ENCODE measurements at regions not wholly inside any gene's neighbourhood (a gene's known extent, or its start where the extent isn't known, plus 50 kb on each side); places are given as distances from the start of the nearest gene placed in this dataset.

GRCh38 chr2:128628206-128628605 lies 309.5 kb upstream of the HS6ST1 start:
- no peaks in the 10 kb centered on the region for H3K9me2 ChIP-seq (replicated peaks; ENCODE audit: insufficient read depth, low read length)

GRCh38 chr2:128628996-128629395 lies 310.3 kb upstream of the HS6ST1 start:
- Histone ChIP-seq H3K79me2 (ENCODE audit: low read length) (no peaks in the 10 kb centered on the region), H3K9ac (ENCODE audit: low read length) (no peak overlapping the region), H3K9me2 (replicated peaks; ENCODE audit: insufficient read depth, low read length) (no peaks in the 10 kb centered on the region), H3K4me1 (ENCODE audit: low read length) (peaks cover 15% of the 10 kb centered on the region), H3K4me2 (ENCODE audit: low read depth, low read length, poor library complexity, severe bottlenecking) (no peak overlapping the region), H3K27ac (ENCODE audit: low read length) (no peak overlapping the region), H3K4me3 (ENCODE audit: low read length) (no peak overlapping the region), H3K36me3 (ENCODE audit: insufficient read depth, low read length) (no peaks in the 10 kb centered on the region), H4K20me1 (ENCODE audit: insufficient read depth, low read depth, low read length) (no peaks in the 10 kb centered on the region), H2AFZ (ENCODE audit: low read length) (no peak overlapping the region), H3K27me3 (ENCODE audit: low read length) (0 out of 2 replicates have a peak, but pooled peaks cover 2% of the 10 kb centered on the region), H3K9me3 (ENCODE audit: low read length) (no peaks in the 10 kb centered on the region)
- no peak for DNase-seq

More at GRCh38 chr2:128628206-128628605, 309.5 kb upstream of the HS6ST1 start:
- H3K4me1 ChIP-seq (ENCODE audit: low read length), result peaks cover 23% of the 10 kb centered on the region
- H4K20me1 ChIP-seq (ENCODE audit: insufficient read depth, low read depth, low read length), result no peaks in the 10 kb centered on the region
- no peak overlapping the region for H2AFZ ChIP-seq (ENCODE audit: low read length)
- H3K4me2 ChIP-seq (ENCODE audit: low read depth, low read length, poor library complexity, severe bottlenecking), result no peak overlapping the region
- H3K27me3 ChIP-seq (ENCODE audit: low read length), result 0 out of 2 replicates have a peak, but pooled peaks cover 2% of the 10 kb centered on the region
- no peak for DNase-seq
- H3K9me3 ChIP-seq (ENCODE audit: low read length), result no peaks in the 10 kb centered on the region
- H3K79me2 ChIP-seq (ENCODE audit: low read length), result no peaks in the 10 kb centered on the region
- no peak overlapping the region for H3K27ac ChIP-seq (ENCODE audit: low read length)
- H3K4me3 ChIP-seq (ENCODE audit: low read length), result no peak overlapping the region
- no peak overlapping the region for H3K9ac ChIP-seq (ENCODE audit: low read length)
- H3K36me3 ChIP-seq (ENCODE audit: insufficient read depth, low read length), result no peaks in the 10 kb centered on the region

GRCh38 chr2:128630974-128631697 lies 312.5 kb upstream of the HS6ST1 start:
- H3K79me2 ChIP-seq (ENCODE audit: low read length), result no peaks in the 10 kb centered on the region
- H3K9me2 ChIP-seq (replicated peaks; ENCODE audit: insufficient read depth, low read length), result no peaks in the 10 kb centered on the region
- H3K4me3 ChIP-seq (ENCODE audit: low read length), result no peak overlapping the region

GRCh38 chr2:128631698-128632500 lies 313.2 kb upstream of the HS6ST1 start:
- no peak overlapping the region for H3K4me2 ChIP-seq (ENCODE audit: low read depth, low read length, poor library complexity, severe bottlenecking)
- no peaks in the 10 kb centered on the region for H3K9me2 ChIP-seq (replicated peaks; ENCODE audit: insufficient read depth, low read length)
- no peak overlapping the region for H3K27ac ChIP-seq (ENCODE audit: low read length)
- H3K36me3 ChIP-seq (ENCODE audit: insufficient read depth, low read length), result no peaks in the 10 kb centered on the region
- no peaks in the 10 kb centered on the region for H3K79me2 ChIP-seq (ENCODE audit: low read length)
- H3K4me1 ChIP-seq (ENCODE audit: low read length), result no peaks in the 10 kb centered on the region
- 0 out of 2 replicates have a peak, but pooled peaks cover 2% of the 10 kb centered on the region for H3K27me3 ChIP-seq (ENCODE audit: low read length)
- no peak overlapping the region for H3K9ac ChIP-seq (ENCODE audit: low read length)
- DNase-seq, result no peak
- H3K9me3 ChIP-seq (ENCODE audit: low read length), result no peaks in the 10 kb centered on the region
- no peaks in the 10 kb centered on the region for H4K20me1 ChIP-seq (ENCODE audit: insufficient read depth, low read depth, low read length)
- no peak overlapping the region for H3K4me3 ChIP-seq (ENCODE audit: low read length)
- H2AFZ ChIP-seq (ENCODE audit: low read length), result no peak overlapping the region

More at GRCh38 chr2:128630974-128631697, 312.5 kb upstream of the HS6ST1 start:
- Histone ChIP-seq H3K9me3 (ENCODE audit: low read length) (no peaks in the 10 kb centered on the region), H3K9ac (ENCODE audit: low read length) (no peak overlapping the region), H3K36me3 (ENCODE audit: insufficient read depth, low read length) (no peaks in the 10 kb centered on the region), H3K27ac (ENCODE audit: low read length) (no peak overlapping the region), H3K27me3 (ENCODE audit: low read length) (0 out of 2 replicates have a peak, but pooled peaks cover 2% of the 10 kb centered on the region), H2AFZ (ENCODE audit: low read length) (no peak overlapping the region), H3K4me2 (ENCODE audit: low read depth, low read length, poor library complexity, severe bottlenecking) (no peak overlapping the region), H4K20me1 (ENCODE audit: insufficient read depth, low read depth, low read length) (no peaks in the 10 kb centered on the region), H3K4me1 (ENCODE audit: low read length) (no peaks in the 10 kb centered on the region)
- DNase-seq, result no peak

GRCh38 chr2:128632501-128632800 lies 313.8 kb upstream of the HS6ST1 start:
- H3K9me3 ChIP-seq (ENCODE audit: low read length), result no peaks in the 10 kb centered on the region
- no peak for DNase-seq
- no peaks in the 10 kb centered on the region for H3K79me2 ChIP-seq (ENCODE audit: low read length)
- no peaks in the 10 kb centered on the region for H3K4me1 ChIP-seq (ENCODE audit: low read length)
- 0 out of 2 replicates have a peak, but pooled peaks cover 2% of the 10 kb centered on the region for H3K27me3 ChIP-seq (ENCODE audit: low read length)
- H3K4me3 ChIP-seq (ENCODE audit: low read length), result no peak overlapping the region
- H4K20me1 ChIP-seq (ENCODE audit: insufficient read depth, low read depth, low read length), result no peaks in the 10 kb centered on the region
- H3K9me2 ChIP-seq (replicated peaks; ENCODE audit: insufficient read depth, low read length), result no peaks in the 10 kb centered on the region
- no peak overlapping the region for H2AFZ ChIP-seq (ENCODE audit: low read length)
- H3K36me3 ChIP-seq (ENCODE audit: insufficient read depth, low read length), result no peaks in the 10 kb centered on the region
- no peak overlapping the region for H3K27ac ChIP-seq (ENCODE audit: low read length)
- no peak overlapping the region for H3K9ac ChIP-seq (ENCODE audit: low read length)
- no peak overlapping the region for H3K4me2 ChIP-seq (ENCODE audit: low read depth, low read length, poor library complexity, severe bottlenecking)

- Histone ChIP-seq H3K9me2 (replicated peaks; ENCODE audit: insufficient read depth, low read length) (no peaks in the 10 kb centered on the region), H3K4me1 (ENCODE audit: low read length) (no peaks in the 10 kb centered on the region), H3K4me2 (ENCODE audit: low read depth, low read length, poor library complexity, severe bottlenecking) (no peak overlapping the region), H3K9ac (ENCODE audit: low read length) (no peak overlapping the region), H3K9me3 (ENCODE audit: low read length) (no peaks in the 10 kb centered on the region), H3K79me2 (ENCODE audit: low read length) (no peaks in the 10 kb centered on the region), H4K20me1 (ENCODE audit: insufficient read depth, low read depth, low read length) (no peaks in the 10 kb centered on the region), H3K36me3 (ENCODE audit: insufficient read depth, low read length) (no peaks in the 10 kb centered on the region), H3K27ac (ENCODE audit: low read length) (no peak overlapping the region), H3K27me3 (ENCODE audit: low read length) (0 out of 2 replicates have a peak, but pooled peaks cover 2% of the 10 kb centered on the region), H2AFZ (ENCODE audit: low read length) (no peak overlapping the region), H3K4me3 (ENCODE audit: low read length) (no peak overlapping the region)
- no peak for DNase-seq
These were observed 314.8 kb upstream of the HS6ST1 start for GRCh38 chr2:128633501-128633900.

- H3K9ac ChIP-seq (ENCODE audit: low read length), result no peak overlapping the region
- no peaks in the 10 kb centered on the region for H3K9me2 ChIP-seq (replicated peaks; ENCODE audit: insufficient read depth, low read length)
- H3K9me3 ChIP-seq (ENCODE audit: low read length), result no peaks in the 10 kb centered on the region
- H2AFZ ChIP-seq (ENCODE audit: low read length), result no peak overlapping the region
- no peaks in the 10 kb centered on the region for H3K79me2 ChIP-seq (ENCODE audit: low read length)
- no peak overlapping the region for H3K27ac ChIP-seq (ENCODE audit: low read length)
- no peak overlapping the region for H3K4me2 ChIP-seq (ENCODE audit: low read depth, low read length, poor library complexity, severe bottlenecking)
- H3K4me1 ChIP-seq (ENCODE audit: low read length), result no peaks in the 10 kb centered on the region
- H4K20me1 ChIP-seq (ENCODE audit: insufficient read depth, low read depth, low read length), result no peaks in the 10 kb centered on the region
- no peaks in the 10 kb centered on the region for H3K27me3 ChIP-seq (ENCODE audit: low read length)
- no peak overlapping the region for H3K4me3 ChIP-seq (ENCODE audit: low read length)
- no peaks in the 10 kb centered on the region for H3K36me3 ChIP-seq (ENCODE audit: insufficient read depth, low read length)
- DNase-seq, result no peak
These were observed 316.8 kb upstream of the HS6ST1 start for GRCh38 chr2:128635361-128635900.

GRCh38 chr2:128636802-128637147 lies 318.1 kb upstream of the HS6ST1 start:
- H3K9me3 ChIP-seq (ENCODE audit: low read length), result no peaks in the 10 kb centered on the region
- H3K9me2 ChIP-seq (replicated peaks; ENCODE audit: insufficient read depth, low read length), result no peaks in the 10 kb centered on the region
- H3K9ac ChIP-seq (ENCODE audit: low read length), result no peak overlapping the region
- H4K20me1 ChIP-seq (ENCODE audit: insufficient read depth, low read depth, low read length), result no peaks in the 10 kb centered on the region
- H2AFZ ChIP-seq (ENCODE audit: low read length), result no peak overlapping the region
- no peaks in the 10 kb centered on the region for H3K36me3 ChIP-seq (ENCODE audit: insufficient read depth, low read length)
- H3K4me2 ChIP-seq (ENCODE audit: low read depth, low read length, poor library complexity, severe bottlenecking), result no peak overlapping the region
- no peaks in the 10 kb centered on the region for H3K79me2 ChIP-seq (ENCODE audit: low read length)
- no peaks in the 10 kb centered on the region for H3K27me3 ChIP-seq (ENCODE audit: low read length)
- H3K4me3 ChIP-seq (ENCODE audit: low read length), result no peak overlapping the region
- no peak overlapping the region for H3K27ac ChIP-seq (ENCODE audit: low read length)
- DNase-seq, result no peak
- H3K4me1 ChIP-seq (ENCODE audit: low read length), result no peaks in the 10 kb centered on the region
